Mucosa of descending colon (tissue), 3 donors: ENCODE measurements at regions not wholly inside any gene's neighbourhood (a gene's known extent, or its start where the extent isn't known, plus 50 kb on each side); places are given as distances from the start of the nearest gene placed in this dataset.

Source experiments
- ATAC-seq: fragments of 200-7000 bp; cut with Tn5 transposase; one replicate; pipeline ENCODE4 v1.9.1; 2020; ENCODE audit warnings: mild to moderate bottlenecking, moderate library complexity
- DNase-seq, 3 donors: peaks; one replicate each; pipeline ENCODE4 v3.0.0-alpha.2; 2020
- H3K36me3 ChIP-seq: fragments of 200-600 bp; one replicate; pipeline ENCODE4 v1.8.0; 2021; ENCODE audit warnings: low read depth, mild to moderate bottlenecking
- H3K4me1 ChIP-seq: fragments of 200-600 bp; one replicate; pipeline ENCODE4 v1.8.0; 2021; ENCODE audit warnings: low read depth, mild to moderate bottlenecking
- H3K4me3 ChIP-seq: fragments of 200-600 bp; one replicate; pipeline ENCODE4 v1.8.0; 2021; ENCODE audit warnings: mild to moderate bottlenecking
- H3K9me3 ChIP-seq: fragments of 200-600 bp; one replicate; pipeline ENCODE4 v1.8.0; 2021; ENCODE audit warnings: mild to moderate bottlenecking
- CTCF ChIP-seq: fragments of 200-600 bp; IDR thresholded peaks from one replicate; pipeline ENCODE4 v1.8.0; 2022; ENCODE audit warnings: antibody characterized with exemption, mild to moderate bottlenecking
- intact Hi-C, 2 donors: fragments of 100-400 bp; cut with DNase I in 1 of 2; cut with micrococcal nuclease in 1 of 2; formaldehyde crosslinking; loops; one replicate each; pipeline versions ENCODE4 v1.11.0 to v1.11.1; 2022; cut with DNase I, micrococcal nuclease
- donor health status: DM: no; HTN: no; CAD: no; lungs with moderate emphysema.
- donor health status: DM: no; HTN: no; CAD: no.
- donor health status: DM: no; HTN: yes; CAD: no.

GRCh38 chr5:42880496-42881150 is 68.9 kb upstream of the SELENOP start:
- intact Hi-C loops: no loop called here
- no peaks in the 10 kb centered on the region for H3K9me3 ChIP-seq
- TF ChIP-seq CTCF: no peak
- H3K4me1 ChIP-seq: peaks cover 31% of the 10 kb centered on the region
- DNase-seq (no peak), ATAC-seq (no peak)
- no peaks in the 10 kb centered on the region for H3K36me3 ChIP-seq
- H3K4me3 ChIP-seq: no peak overlapping the region

GRCh38 chr5:42879291-42879690 is 67.6 kb upstream of the SELENOP start:
- intact Hi-C loops: no loop called here
- DNase-seq: peak in 2 of 3 donors; percentile 42 to 72
- no peaks in the 10 kb centered on the region for H3K9me3 ChIP-seq
- no peaks in the 10 kb centered on the region for H3K36me3 ChIP-seq
- no peak for TF ChIP-seq CTCF
- peaks cover 37% of the 10 kb centered on the region for H3K4me1 ChIP-seq
- no peak overlapping the region for H3K4me3 ChIP-seq
- peak; percentile 91 for ATAC-seq

- H3K36me3 ChIP-seq: no peaks in the 10 kb centered on the region
- intact Hi-C loops: no loop called here
- ATAC-seq (no peak), DNase-seq (no peak)
- H3K4me1 ChIP-seq: peaks cover 42% of the 10 kb centered on the region
- no peaks in the 10 kb centered on the region for H3K9me3 ChIP-seq
- no peak overlapping the region for H3K4me3 ChIP-seq
- TF ChIP-seq CTCF: no peak
Observed at GRCh38 chr5:42878550-42878949, 66.9 kb upstream of the SELENOP start.

GRCh38 chr5:42878041-42878440 is 66.3 kb upstream of the SELENOP start:
- H3K4me1 ChIP-seq: peaks cover 42% of the 10 kb centered on the region
- DNase-seq: no peak
- TF ChIP-seq CTCF: no peak
- no peak overlapping the region for H3K4me3 ChIP-seq
- intact Hi-C loops: no loop called here
- H3K36me3 ChIP-seq: no peaks in the 10 kb centered on the region
- no peak for ATAC-seq
- H3K9me3 ChIP-seq: no peaks in the 10 kb centered on the region

- Histone ChIP-seq H3K4me1 (peaks cover 42% of the 10 kb centered on the region), H3K36me3 (no peaks in the 10 kb centered on the region), H3K4me3 (no peak overlapping the region), H3K9me3 (no peaks in the 10 kb centered on the region)
- TF ChIP-seq CTCF: no peak
- intact Hi-C loops: no loop called here
- no peak for ATAC-seq
- DNase-seq: no peak
Observed at GRCh38 chr5:42877431-42877830, 65.7 kb upstream of the SELENOP start.

GRCh38 chr5:42876375-42876844 is 64.7 kb upstream of the SELENOP start:
- intact Hi-C loops: no loop called here
- no peak for TF ChIP-seq CTCF
- Histone ChIP-seq H3K4me3 (no peak overlapping the region), H3K4me1 (peaks cover 42% of the 10 kb centered on the region), H3K36me3 (no peaks in the 10 kb centered on the region), H3K9me3 (no peaks in the 10 kb centered on the region)
- ATAC-seq: peak; percentile 28
- no peak for DNase-seq
